AG04449 (cell line): ENCODE measurements at regions not wholly inside any gene's neighbourhood (a gene's known extent, or its start where the extent isn't known, plus 50 kb on each side); places are given as distances from the start of the nearest gene placed in this dataset.

Experiments used
- CTCF ChIA-PET: fragments of 350-600 bp; formaldehyde crosslinking; extraction: SDS; loops from one replicate; lab custom pipeline; 2021; ENCODE audit warnings: antibody characterized with exemption; lab: Yijun Ruan, JAX
- POLR2A ChIA-PET: fragments of 400-600, 350-600 bp; formaldehyde crosslinking; extraction: SDS; loops from one replicate; lab custom pipeline; 2020; ENCODE audit warnings: antibody characterized with exemption, inconsistent platforms; lab: Yijun Ruan, JAX
- DNase-seq: peaks from one replicate; pipeline ENCODE4 v3.0.0-alpha.2; 2010; ENCODE audit warnings: low read depth, low spot score
- H3K4me3 ChIP-seq: 2 replicates; pipeline ENCODE4 v1.5.1; 2011; ENCODE audit warnings: low read depth, mild to moderate bottlenecking, control low read depth, low read length
- TF ChIP-seq, protein P1 (sequence below): IDR thresholded peaks from one replicate; pipeline ENCODE4 v1.5.1; 2011; ENCODE audit warnings: mild to moderate bottlenecking, moderate library complexity, low read length, control low read depth, inconsistent platforms; ENCODE audit not compliant: insufficient read depth; ENCODE audit errors: missing control alignments

DNA sequence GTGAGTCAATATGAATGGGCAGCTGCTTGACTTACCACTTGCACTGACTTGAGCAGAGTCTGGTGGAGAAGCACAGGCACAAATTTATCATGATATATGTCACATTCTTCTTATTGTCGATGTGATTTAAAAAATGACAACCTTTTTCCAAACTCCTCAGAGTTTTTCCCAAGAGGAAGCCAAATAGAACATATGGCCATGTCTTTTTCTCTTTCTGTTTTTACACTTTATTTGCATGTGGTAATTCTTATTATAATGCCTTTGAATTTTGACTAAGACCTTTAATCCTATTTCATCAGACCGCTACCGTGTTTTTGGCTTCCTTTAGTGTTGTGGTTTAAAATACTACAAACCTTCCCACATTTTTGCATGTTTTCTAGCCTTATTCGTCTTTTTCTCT, 666.2 kb downstream of the PDCD6IP start:
- H3K4me3 ChIP-seq, result no peak overlapping the region
- ChIA-PET POLR2A (no interaction called here), CTCF (no interaction called here)
- TF ChIP-seq, protein P1, sequence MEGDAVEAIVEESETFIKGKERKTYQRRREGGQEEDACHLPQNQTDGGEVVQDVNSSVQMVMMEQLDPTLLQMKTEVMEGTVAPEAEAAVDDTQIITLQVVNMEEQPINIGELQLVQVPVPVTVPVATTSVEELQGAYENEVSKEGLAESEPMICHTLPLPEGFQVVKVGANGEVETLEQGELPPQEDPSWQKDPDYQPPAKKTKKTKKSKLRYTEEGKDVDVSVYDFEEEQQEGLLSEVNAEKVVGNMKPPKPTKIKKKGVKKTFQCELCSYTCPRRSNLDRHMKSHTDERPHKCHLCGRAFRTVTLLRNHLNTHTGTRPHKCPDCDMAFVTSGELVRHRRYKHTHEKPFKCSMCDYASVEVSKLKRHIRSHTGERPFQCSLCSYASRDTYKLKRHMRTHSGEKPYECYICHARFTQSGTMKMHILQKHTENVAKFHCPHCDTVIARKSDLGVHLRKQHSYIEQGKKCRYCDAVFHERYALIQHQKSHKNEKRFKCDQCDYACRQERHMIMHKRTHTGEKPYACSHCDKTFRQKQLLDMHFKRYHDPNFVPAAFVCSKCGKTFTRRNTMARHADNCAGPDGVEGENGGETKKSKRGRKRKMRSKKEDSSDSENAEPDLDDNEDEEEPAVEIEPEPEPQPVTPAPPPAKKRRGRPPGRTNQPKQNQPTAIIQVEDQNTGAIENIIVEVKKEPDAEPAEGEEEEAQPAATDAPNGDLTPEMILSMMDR, result no peak
- DNase-seq, result no peak

DNA sequence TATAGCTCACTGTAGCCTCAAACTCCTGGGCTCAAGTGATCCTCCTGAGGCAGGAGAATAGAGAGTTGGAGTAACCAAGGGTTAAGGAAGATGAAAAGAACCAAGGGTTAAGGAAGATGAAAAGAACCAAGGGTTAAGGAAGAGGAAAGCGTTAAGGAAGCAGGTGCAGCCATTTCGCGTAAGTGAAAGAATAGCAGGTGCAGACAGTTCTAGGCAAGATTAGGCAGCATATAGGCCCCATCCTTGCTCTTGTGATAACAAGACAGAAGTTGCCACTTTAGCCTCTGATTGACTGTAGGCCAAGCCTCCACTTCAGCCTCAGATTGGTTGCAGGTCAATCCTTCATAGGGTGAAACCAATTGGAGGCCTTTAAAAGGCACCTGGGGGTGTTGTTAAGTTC, 677.4 kb downstream of the PDCD6IP start:
- CTCF ChIA-PET, result no interaction called here
- DNase-seq, result no peak
- H3K4me3 ChIP-seq, result no peak overlapping the region
- TF ChIP-seq, protein P1, result no peak
- POLR2A ChIA-PET, result no interaction called here

DNA sequence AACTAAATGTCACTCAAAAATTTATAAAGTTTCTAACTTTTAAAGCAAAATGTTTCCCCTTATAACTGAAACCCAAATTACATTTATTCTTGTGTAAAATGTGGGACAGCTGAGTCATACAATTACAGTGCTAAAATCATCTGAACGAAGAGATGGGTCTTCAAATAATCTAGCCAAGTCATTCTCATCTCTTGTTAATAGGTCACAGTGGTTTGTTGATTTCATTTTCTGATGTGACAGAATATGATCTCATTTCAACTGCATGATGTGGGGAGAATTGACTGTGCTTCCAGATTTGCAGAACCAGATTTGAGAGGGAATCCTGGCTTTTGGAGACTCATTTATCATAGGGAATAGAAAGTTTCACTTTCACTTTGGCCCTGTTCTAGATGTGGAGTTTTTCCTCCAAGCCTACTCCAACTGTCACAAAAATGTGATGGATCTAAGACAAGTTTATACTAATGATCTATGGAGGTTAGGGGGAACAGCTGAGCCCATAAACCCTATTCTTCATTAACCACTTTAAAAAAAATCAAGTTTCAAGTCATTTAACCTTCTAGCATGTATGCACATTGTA, 685.0 kb downstream of the PDCD6IP start:
- ChIA-PET CTCF (no interaction called here), POLR2A (no interaction called here)
- DNase-seq, result no peak
- no peak overlapping the region for H3K4me3 ChIP-seq
- TF ChIP-seq, protein P1, result no peak

DNA sequence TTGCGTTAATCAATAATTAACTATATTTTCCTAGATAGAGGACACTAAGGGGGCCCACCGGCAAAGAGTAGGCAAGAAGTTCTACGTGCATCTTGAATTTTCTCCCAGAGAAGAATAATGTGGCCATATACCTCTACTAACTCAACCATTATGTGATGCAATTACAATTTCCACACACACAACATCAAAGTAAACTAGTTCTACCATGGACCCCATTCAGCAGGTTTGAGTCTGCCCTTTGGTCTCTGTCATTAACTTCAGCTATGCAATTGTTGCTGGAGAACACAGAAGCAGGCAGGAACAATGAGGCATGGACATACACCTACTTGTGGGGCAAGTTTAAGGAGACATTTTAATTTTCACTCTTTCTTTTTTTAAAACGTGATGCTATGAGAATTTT, 705.9 kb downstream of the PDCD6IP start:
- TF ChIP-seq, protein P1, result no peak
- POLR2A ChIA-PET, result no interaction called here
- no peak overlapping the region for H3K4me3 ChIP-seq
- CTCF ChIA-PET, result no interaction called here
- no peak for DNase-seq

DNA sequence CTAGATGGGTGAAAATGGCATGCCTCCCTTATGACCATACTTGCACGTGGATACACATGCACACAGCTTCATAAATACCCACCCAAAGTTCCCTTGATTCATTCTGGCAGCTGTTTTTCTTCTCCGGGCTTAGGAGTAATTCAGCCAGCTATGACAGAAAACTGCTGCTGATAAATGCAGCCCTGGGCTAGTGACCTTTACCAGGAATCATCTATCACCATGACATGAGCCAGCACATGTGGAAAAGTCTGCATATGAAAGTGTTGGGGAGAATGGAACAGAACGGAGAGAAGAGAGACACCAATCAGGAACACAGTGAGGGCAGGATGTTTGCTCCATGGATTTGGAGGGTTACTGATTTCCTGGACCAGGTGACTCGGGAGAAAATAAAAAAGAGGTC, 706.3 kb downstream of the PDCD6IP start:
- POLR2A ChIA-PET, result no interaction called here
- CTCF ChIA-PET, result no interaction called here

DNA sequence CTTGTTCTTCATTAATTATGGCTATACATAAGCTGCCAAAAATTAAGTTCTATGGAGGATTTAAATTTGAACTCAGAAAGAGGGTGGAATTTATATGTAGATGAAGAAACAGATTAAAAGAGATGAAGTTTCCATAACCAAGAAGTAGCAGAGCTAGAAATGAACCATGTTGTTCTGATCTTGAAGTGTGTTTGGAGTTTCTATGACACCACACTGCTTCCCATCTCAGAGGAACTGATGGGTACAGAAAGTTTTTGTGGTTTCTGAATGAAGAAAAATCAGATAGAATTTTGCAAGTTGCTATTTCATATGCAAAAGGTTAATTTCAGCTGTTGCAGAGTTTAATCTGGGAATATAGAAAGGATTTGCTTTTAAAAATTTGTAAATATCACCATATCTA, 710.3 kb downstream of the PDCD6IP start:
- TF ChIP-seq, protein P1, result no peak
- no peak overlapping the region for H3K4me3 ChIP-seq
- CTCF ChIA-PET, result no interaction called here
- POLR2A ChIA-PET, result no interaction called here
- no peak for DNase-seq

More for the DNA sequence above, 706.3 kb downstream of the PDCD6IP start:
- H3K4me3 ChIP-seq, result no peak overlapping the region
- no peak for DNase-seq
- TF ChIP-seq, protein P1, result no peak
